Dendritic cell treated with granulocyte-macrophage colony-stimulating factor and Interleukin-4, amounts not matched to agents 40 ng/mL and 50 ng/mL, for 4 days (primary cell): ENCODE measurements at regions not wholly inside any gene's neighbourhood (a gene's known extent, or its start where the extent isn't known, plus 50 kb on each side); places are given as distances from the start of the nearest gene placed in this dataset.
"Not testable (repeated sequence)": the region's sequence is repeated elsewhere in the genome, so short reads cannot be mapped to it uniquely, and the experiment has no call there.

Experiments used
- H3K27ac Mint-ChIP-seq: one replicate; pipeline ENCODE4 v1.8.0; 2022; ENCODE audit warnings: mild to moderate bottlenecking, mixed read lengths
- H3K27me3 Mint-ChIP-seq: one replicate; pipeline ENCODE4 v1.8.0; 2022; ENCODE audit warnings: mild to moderate bottlenecking, mixed read lengths
- H3K36me3 Mint-ChIP-seq: one replicate; pipeline ENCODE4 v1.8.0; 2022; ENCODE audit warnings: low read depth, mixed read lengths
- H3K4me1 Mint-ChIP-seq: one replicate; pipeline ENCODE4 v1.8.0; 2022; ENCODE audit warnings: low read depth, mixed read lengths
- H3K4me3 Mint-ChIP-seq: one replicate; pipeline ENCODE4 v1.8.0; 2022; ENCODE audit warnings: mild to moderate bottlenecking, moderate library complexity, mixed read lengths
- H3K9me3 Mint-ChIP-seq: one replicate; pipeline ENCODE4 v1.8.0; 2022; ENCODE audit warnings: mixed read lengths
- intact Hi-C: fragments of 100-400 bp; cut with micrococcal nuclease; formaldehyde crosslinking; loops from one replicate; pipeline ENCODE4 v1.15.0; 2022

- Mint-ChIP-seq H3K36me3 (no peaks in the 10 kb centered on the region), H3K27me3 (no peaks in the 10 kb centered on the region), H3K4me3 (no peak overlapping the region), H3K27ac (no peak overlapping the region), H3K4me1 (no peaks in the 10 kb centered on the region), H3K9me3 (peaks cover 12% of the 10 kb centered on the region)
- intact Hi-C loops = no loop called here
Observed at GRCh38 chr4:134544303-134544770, 342.7 kb upstream of the PABPC4L start.

GRCh38 chr4:134540588-134540987, 339.0 kb upstream of the PABPC4L start:
- no peak overlapping the region for H3K27ac Mint-ChIP-seq
- H3K4me1 Mint-ChIP-seq = no peaks in the 10 kb centered on the region
- intact Hi-C loops = no loop called here
- H3K9me3 Mint-ChIP-seq = no peaks in the 10 kb centered on the region
- H3K36me3 Mint-ChIP-seq = no peaks in the 10 kb centered on the region
- H3K27me3 Mint-ChIP-seq = no peaks in the 10 kb centered on the region
- H3K4me3 Mint-ChIP-seq = no peak overlapping the region

- H3K4me1 Mint-ChIP-seq = no peaks in the 10 kb centered on the region
- no peaks in the 10 kb centered on the region for H3K36me3 Mint-ChIP-seq
- H3K27me3 Mint-ChIP-seq = no peaks in the 10 kb centered on the region
- H3K9me3 Mint-ChIP-seq = no peaks in the 10 kb centered on the region
- no peak overlapping the region for H3K4me3 Mint-ChIP-seq
- intact Hi-C loops = no loop called here
- H3K27ac Mint-ChIP-seq = no peak overlapping the region
Observed at GRCh38 chr4:134539729-134540231, 338.2 kb upstream of the PABPC4L start.

- Mint-ChIP-seq H3K27me3 (no peaks in the 10 kb centered on the region), H3K9me3 (no peaks in the 10 kb centered on the region), H3K27ac (no peak overlapping the region), H3K4me3 (no peak overlapping the region), H3K4me1 (no peaks in the 10 kb centered on the region), H3K36me3 (no peaks in the 10 kb centered on the region)
- intact Hi-C loops = no loop called here
Observed at GRCh38 chr4:134537701-134538100, 336.1 kb upstream of the PABPC4L start.

DNA sequence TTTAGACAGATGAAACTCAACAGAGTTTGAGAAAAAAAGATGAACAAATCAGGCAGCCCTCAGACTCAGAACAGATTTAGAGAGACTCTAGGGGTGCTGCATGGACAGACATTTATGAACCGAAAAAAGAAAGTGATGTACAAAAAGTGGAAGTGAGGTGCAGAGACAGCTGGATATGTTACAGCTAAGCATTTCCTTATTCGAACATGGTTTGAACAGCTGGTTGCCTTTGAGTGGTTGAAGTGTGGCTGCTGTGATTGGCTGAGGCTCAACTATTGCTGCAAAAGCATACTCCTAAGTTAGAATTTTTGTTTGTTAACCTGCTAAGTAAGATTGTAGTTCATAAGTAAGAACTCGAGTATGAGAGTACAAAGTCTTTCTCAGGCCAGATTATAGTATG, 331.5 kb upstream of the PABPC4L start:
- Mint-ChIP-seq H3K4me1 (no peaks in the 10 kb centered on the region), H3K27ac (no peak overlapping the region), H3K27me3 (no peaks in the 10 kb centered on the region), H3K9me3 (no peaks in the 10 kb centered on the region), H3K4me3 (no peak overlapping the region), H3K36me3 (no peaks in the 10 kb centered on the region)
- intact Hi-C loops = no loop called here

DNA sequence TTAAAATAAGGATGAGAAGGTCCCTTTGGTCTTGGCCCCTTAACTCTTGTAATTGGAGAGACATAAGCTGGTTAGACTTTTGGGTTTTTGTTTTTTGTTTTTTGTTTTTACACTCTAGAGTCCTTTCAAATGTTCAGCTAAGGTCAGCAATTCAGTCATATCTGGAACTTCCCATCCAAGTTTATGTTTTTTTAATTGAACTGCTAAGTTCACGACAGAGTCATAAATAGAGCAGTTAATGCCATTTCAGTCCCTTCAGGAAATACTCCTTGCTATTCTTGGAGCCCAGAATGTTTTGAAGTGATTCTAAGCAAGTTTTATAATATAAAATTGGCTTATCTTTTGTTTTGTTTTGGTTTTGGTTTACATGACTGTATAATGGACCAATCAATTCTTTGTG, 329.4 kb upstream of the PABPC4L start:
- intact Hi-C loops = no loop called here
- no peaks in the 10 kb centered on the region for H3K27me3 Mint-ChIP-seq
- no peak overlapping the region for H3K4me3 Mint-ChIP-seq
- H3K4me1 Mint-ChIP-seq = no peaks in the 10 kb centered on the region
- no peak overlapping the region for H3K27ac Mint-ChIP-seq
- no peaks in the 10 kb centered on the region for H3K36me3 Mint-ChIP-seq
- no peaks in the 10 kb centered on the region for H3K9me3 Mint-ChIP-seq

- no peaks in the 10 kb centered on the region for H3K4me1 Mint-ChIP-seq
- H3K36me3 Mint-ChIP-seq = no peaks in the 10 kb centered on the region
- H3K4me3 Mint-ChIP-seq = no peak overlapping the region
Observed at GRCh38 chr4:134529629-134530028, 328.0 kb upstream of the PABPC4L start.

GRCh38 chr4:134518574-134519217, 317.1 kb upstream of the PABPC4L start:
- H3K9me3 Mint-ChIP-seq = no peaks in the 10 kb centered on the region
- H3K36me3 Mint-ChIP-seq = no peaks in the 10 kb centered on the region
- H3K4me3 Mint-ChIP-seq = no peak overlapping the region
- intact Hi-C loops = no loop called here
- H3K4me1 Mint-ChIP-seq = no peaks in the 10 kb centered on the region
- H3K27me3 Mint-ChIP-seq = no peaks in the 10 kb centered on the region
- H3K27ac Mint-ChIP-seq = no peak overlapping the region

More at GRCh38 chr4:134529629-134530028, 328.0 kb upstream of the PABPC4L start:
- H3K27ac Mint-ChIP-seq = no peak overlapping the region
- no peaks in the 10 kb centered on the region for H3K9me3 Mint-ChIP-seq
- intact Hi-C loops = no loop called here
- H3K27me3 Mint-ChIP-seq = no peaks in the 10 kb centered on the region

DNA sequence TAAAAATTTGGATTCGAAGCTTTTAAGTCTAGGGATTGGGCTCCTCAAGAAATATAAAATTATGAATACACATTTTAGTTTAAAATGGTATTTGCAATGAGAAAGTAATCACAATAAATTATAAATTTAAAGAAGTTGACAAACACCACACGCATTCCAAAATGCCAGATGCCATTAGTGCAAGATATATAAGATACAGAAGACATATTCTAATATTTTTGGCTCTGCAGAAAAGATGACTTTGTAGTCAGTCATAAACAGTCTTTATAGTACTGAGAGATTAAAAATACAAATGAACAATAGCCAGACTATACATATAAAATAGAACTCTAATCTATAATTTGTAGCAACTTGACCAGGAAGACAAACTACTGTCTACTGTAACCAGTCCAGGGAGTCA, 309.0 kb upstream of the PABPC4L start:
- Mint-ChIP-seq H3K4me3 (no peak overlapping the region), H3K9me3 (no peaks in the 10 kb centered on the region), H3K4me1 (no peaks in the 10 kb centered on the region), H3K27ac (no peak overlapping the region), H3K27me3 (no peaks in the 10 kb centered on the region), H3K36me3 (no peaks in the 10 kb centered on the region)
- intact Hi-C loops = no loop called here

GRCh38 chr4:134505511-134505910, 303.9 kb upstream of the PABPC4L start:
- Mint-ChIP-seq H3K4me3 (no peak overlapping the region), H3K4me1 (no peaks in the 10 kb centered on the region), H3K9me3 (no peaks in the 10 kb centered on the region), H3K36me3 (no peaks in the 10 kb centered on the region), H3K27ac (no peak overlapping the region), H3K27me3 (no peaks in the 10 kb centered on the region)
- intact Hi-C loops = no loop called here

DNA sequence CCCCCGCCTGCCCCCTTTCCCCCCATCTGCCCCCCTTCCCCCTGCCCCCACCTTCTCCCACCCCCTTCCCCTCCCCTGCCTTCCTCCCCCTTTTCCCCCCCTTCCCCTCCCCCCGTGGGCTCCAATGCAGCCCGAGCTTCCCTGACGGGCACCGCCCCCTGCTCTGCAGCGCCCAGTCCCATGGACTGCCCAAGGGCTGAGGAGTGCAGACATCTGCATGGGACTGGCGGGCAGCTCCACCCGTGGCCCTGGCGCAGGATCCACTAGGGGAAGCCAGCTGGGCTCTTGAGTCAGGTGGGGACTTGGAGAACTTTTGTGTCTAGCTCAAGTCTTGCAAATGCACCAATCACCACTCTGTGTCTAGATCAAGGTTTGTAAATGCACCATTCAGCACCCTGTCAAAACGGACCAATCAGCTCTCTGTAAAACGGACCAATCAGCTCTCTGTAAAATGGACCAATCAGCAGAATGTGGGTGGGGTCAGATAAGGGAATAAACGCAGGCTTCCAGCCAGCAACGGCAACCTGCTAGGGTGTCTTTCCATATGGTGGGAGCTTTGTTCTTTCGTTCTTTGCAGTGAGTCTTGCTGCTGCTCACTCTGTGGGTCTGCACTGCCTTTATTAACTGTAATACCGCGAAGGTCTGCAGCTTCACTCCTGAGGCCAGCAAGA, 300.5 kb upstream of the PABPC4L start:
- Mint-ChIP-seq H3K27ac (no peak overlapping the region), H3K9me3 (no peaks in the 10 kb centered on the region), H3K36me3 (no peaks in the 10 kb centered on the region), H3K27me3 (no peaks in the 10 kb centered on the region), H3K4me1 (no peaks in the 10 kb centered on the region), H3K4me3 (no peak overlapping the region)
- intact Hi-C loops = no loop called here

DNA sequence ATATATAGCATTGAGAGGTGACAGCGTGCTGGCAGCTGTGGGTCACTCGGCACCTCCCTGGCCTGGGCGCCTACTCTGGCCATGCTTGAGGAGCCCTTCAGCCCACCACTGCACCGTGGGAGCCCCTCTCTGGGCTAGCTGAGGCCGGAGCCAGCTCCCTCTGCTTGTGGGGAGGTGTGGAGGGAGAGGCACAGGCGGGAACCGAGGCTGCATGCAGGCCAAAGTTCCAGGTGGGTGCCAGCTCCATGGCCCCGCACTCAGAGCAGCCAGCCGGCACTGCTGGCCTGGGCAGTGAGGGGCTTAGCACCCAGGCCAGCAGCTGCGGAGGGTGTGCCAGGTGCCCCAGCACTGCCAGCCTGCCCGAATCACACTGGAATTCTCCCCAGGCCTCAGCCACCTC, 299.9 kb upstream of the PABPC4L start:
- H3K4me3 Mint-ChIP-seq, H3K36me3 Mint-ChIP-seq, H3K27ac Mint-ChIP-seq, H3K27me3 Mint-ChIP-seq, intact Hi-C loops, H3K4me1 Mint-ChIP-seq, H3K9me3 Mint-ChIP-seq: not testable (repeated sequence)

- Mint-ChIP-seq H3K4me3 (no peak overlapping the region), H3K36me3 (no peaks in the 10 kb centered on the region), H3K4me1 (no peaks in the 10 kb centered on the region), H3K9me3 (no peaks in the 10 kb centered on the region), H3K27ac (no peak overlapping the region), H3K27me3 (no peaks in the 10 kb centered on the region)
- intact Hi-C loops = no loop called here
Observed at GRCh38 chr4:134499074-134499473, 297.5 kb upstream of the PABPC4L start.

DNA sequence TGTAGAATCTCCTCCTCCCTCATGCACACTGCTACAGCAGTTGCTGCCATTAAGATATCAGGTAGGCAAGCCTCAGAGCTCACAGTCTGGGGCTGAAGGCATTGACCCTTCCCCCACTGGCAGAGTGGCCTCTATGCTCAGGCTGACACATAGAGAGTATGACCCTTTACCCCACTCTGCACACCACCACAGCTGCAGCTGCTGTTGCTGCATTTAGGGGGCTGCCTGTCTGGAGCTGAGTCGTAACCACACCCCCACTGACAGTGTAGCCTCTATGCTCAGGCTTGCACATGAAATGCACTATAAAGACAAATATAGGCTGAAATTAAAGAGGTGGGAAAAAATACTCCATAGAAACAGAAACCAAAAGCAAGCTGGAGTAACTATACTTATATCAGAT, 289.3 kb upstream of the PABPC4L start:
- no peaks in the 10 kb centered on the region for H3K4me1 Mint-ChIP-seq
- H3K36me3 Mint-ChIP-seq = no peaks in the 10 kb centered on the region
- no peaks in the 10 kb centered on the region for H3K9me3 Mint-ChIP-seq
- intact Hi-C loops = no loop called here
- no peak overlapping the region for H3K27ac Mint-ChIP-seq
- no peaks in the 10 kb centered on the region for H3K27me3 Mint-ChIP-seq
- H3K4me3 Mint-ChIP-seq = no peak overlapping the region

- not testable (repeated sequence) for H3K9me3 Mint-ChIP-seq
Observed at GRCh38 chr4:134483514-134483913, 281.9 kb upstream of the PABPC4L start.

More at GRCh38 chr4:134483514-134483913, 281.9 kb upstream of the PABPC4L start:
- H3K27me3 Mint-ChIP-seq, H3K4me1 Mint-ChIP-seq, H3K36me3 Mint-ChIP-seq, H3K4me3 Mint-ChIP-seq, intact Hi-C loops, H3K27ac Mint-ChIP-seq: not testable (repeated sequence)
